Esophagus squamous epithelium (tissue), 4 donors: ENCODE measurements at regions not wholly inside any gene's neighbourhood (a gene's known extent, or its start where the extent isn't known, plus 50 kb on each side); places are given as distances from the start of the nearest gene placed in this dataset.

Experiments
- CTCF ChIP-seq, 6 experiments: fragments of 450-650 bp in 4 of 6; fragments of 200-600 bp in 2 of 6; sonication (generic) in 2 of 6; IDR thresholded peaks; one replicate each; pipeline ENCODE4 v1.5.1; 2016 to 2019; ENCODE audit warnings: antibody characterized with exemption in 6 of 6, mild to moderate bottlenecking in 4 of 6, moderate library complexity in 4 of 6
- POLR2A ChIP-seq, 4 donors: fragments of 450-650 bp; IDR thresholded peaks; one replicate each; pipeline ENCODE4 v1.6.1; 2017; ENCODE audit warnings: antibody characterized with exemption in 4 of 4, mild to moderate bottlenecking in 4 of 4, moderate library complexity in 3 of 4

- TF ChIP-seq CTCF (IDR thresholded peaks at IDR 0.05) (no peak), POLR2A (IDR thresholded peaks at IDR 0.05) (no peak)
Measured at GRCh38 chr3:87855616-87856015, 203.2 kb downstream of the CGGBP1 start.
